Activated T-cell treated with anti-CD3 and anti-CD28 coated beads, Interleukin-2, amount 50 U/mL, for 48 hours (primary cell): ENCODE measurements at regions not wholly inside any gene's neighbourhood (a gene's known extent, or its start where the extent isn't known, plus 50 kb on each side); places are given as distances from the start of the nearest gene placed in this dataset.

ENCODE experiments used
- DNase-seq, 2 experiments: peaks; one replicate each; pipeline ENCODE4 v3.0.0-alpha.2; 2020

- no peak for DNase-seq
Observed at GRCh38 chr3:160170409-160171370, 54.5 kb upstream of the C3orf80 start.

- DNase-seq = no peak
Observed at GRCh38 chr3:160171813-160172212, 53.4 kb upstream of the C3orf80 start.

- DNase-seq = no peak
Observed at GRCh38 chr3:160174621-160175020, 50.6 kb upstream of the C3orf80 start.
